Stimulated activated naive CD8-positive, alpha-beta T cell treated with anti-CD3 and anti-CD28 coated beads, Interleukin-15, Interleukin-2, amounts not matched to agents 100 U/mL and 50 U/mL, for 24 hours (primary cell): ENCODE measurements at regions not wholly inside any gene's neighbourhood (a gene's known extent, or its start where the extent isn't known, plus 50 kb on each side); places are given as distances from the start of the nearest gene placed in this dataset.

Experiments used
- ATAC-seq: fragments of 150-1000 bp; cut with Tn5 transposase; one replicate; pipeline ENCODE4 v1.10.0; 2021
- DNase-seq: peaks from one replicate; pipeline ENCODE4 v3.0.0; 2021

GRCh38 chr4:176507845-176508533, 188.2 kb downstream of the SPCS3 start:
- no peak for DNase-seq

GRCh38 chr4:176508780-176509331, 189.1 kb downstream of the SPCS3 start:
- ATAC-seq, result no peak
- DNase-seq, result no peak

More at GRCh38 chr4:176507845-176508533, 188.2 kb downstream of the SPCS3 start:
- ATAC-seq, result no peak

- ATAC-seq (no peak), DNase-seq (no peak)
Measured at GRCh38 chr4:176525576-176525975, 205.8 kb downstream of the SPCS3 start.

GRCh38 chr4:176526704-176527103, 206.9 kb downstream of the SPCS3 start:
- DNase-seq, result no peak
- no peak for ATAC-seq

GRCh38 chr4:176529574-176529973, 209.8 kb downstream of the SPCS3 start:
- ATAC-seq (no peak), DNase-seq (no peak)

- no peak for ATAC-seq
Measured at GRCh38 chr4:176533159-176533558, 213.4 kb downstream of the SPCS3 start.

GRCh38 chr4:176534566-176534965, 214.8 kb downstream of the SPCS3 start:
- ATAC-seq, result no peak
- no peak for DNase-seq

More at GRCh38 chr4:176533159-176533558, 213.4 kb downstream of the SPCS3 start:
- DNase-seq, result no peak

GRCh38 chr4:176538217-176538925, 218.6 kb downstream of the SPCS3 start:
- ATAC-seq (no peak), DNase-seq (no peak)

GRCh38 chr4:176539091-176539784, 219.5 kb downstream of the SPCS3 start:
- ATAC-seq (no peak), DNase-seq (no peak)

GRCh38 chr4:176539785-176540175, 220.0 kb downstream of the SPCS3 start:
- ATAC-seq (no peak), DNase-seq (no peak)

GRCh38 chr4:176540814-176541213, 221.0 kb downstream of the SPCS3 start:
- no peak for DNase-seq

GRCh38 chr4:176545872-176546271, 226.1 kb downstream of the SPCS3 start:
- DNase-seq, result no peak

More at GRCh38 chr4:176540814-176541213, 221.0 kb downstream of the SPCS3 start:
- no peak for ATAC-seq

GRCh38 chr4:176546975-176547374, 227.2 kb downstream of the SPCS3 start:
- DNase-seq (no peak), ATAC-seq (no peak)

More at GRCh38 chr4:176545872-176546271, 226.1 kb downstream of the SPCS3 start:
- ATAC-seq, result no peak

- ATAC-seq (no peak), DNase-seq (no peak)
Measured at GRCh38 chr4:176548571-176548970, 228.8 kb downstream of the SPCS3 start.

- ATAC-seq, result no peak
- DNase-seq, result no peak
Measured at GRCh38 chr4:176549161-176549865, 229.5 kb downstream of the SPCS3 start.

GRCh38 chr4:176558661-176559060, 234.1 kb downstream of the VEGFC start:
- no peak for ATAC-seq
- DNase-seq, result no peak

GRCh38 chr4:176561368-176561767, 231.4 kb downstream of the VEGFC start:
- ATAC-seq (no peak), DNase-seq (no peak)

- no peak for ATAC-seq
- DNase-seq, result no peak
Measured at GRCh38 chr4:176563591-176563990, 229.1 kb downstream of the VEGFC start.

- DNase-seq (no peak), ATAC-seq (no peak)
Measured at GRCh38 chr4:176565049-176565448, 227.7 kb downstream of the VEGFC start.

- ATAC-seq (no peak), DNase-seq (no peak)
Measured at GRCh38 chr4:176566769-176567168, 226.0 kb downstream of the VEGFC start.

GRCh38 chr4:176568238-176568637, 224.5 kb downstream of the VEGFC start:
- DNase-seq (no peak), ATAC-seq (no peak)

- DNase-seq, result no peak
- ATAC-seq, result no peak
Measured at GRCh38 chr4:176569301-176569700, 223.4 kb downstream of the VEGFC start.
